ENCODE measurements at regions not wholly inside any gene's neighbourhood (a gene's known extent, or its start where the extent isn't known, plus 50 kb on each side); places are given as distances from the start of the nearest gene placed in this dataset.

DNA sequence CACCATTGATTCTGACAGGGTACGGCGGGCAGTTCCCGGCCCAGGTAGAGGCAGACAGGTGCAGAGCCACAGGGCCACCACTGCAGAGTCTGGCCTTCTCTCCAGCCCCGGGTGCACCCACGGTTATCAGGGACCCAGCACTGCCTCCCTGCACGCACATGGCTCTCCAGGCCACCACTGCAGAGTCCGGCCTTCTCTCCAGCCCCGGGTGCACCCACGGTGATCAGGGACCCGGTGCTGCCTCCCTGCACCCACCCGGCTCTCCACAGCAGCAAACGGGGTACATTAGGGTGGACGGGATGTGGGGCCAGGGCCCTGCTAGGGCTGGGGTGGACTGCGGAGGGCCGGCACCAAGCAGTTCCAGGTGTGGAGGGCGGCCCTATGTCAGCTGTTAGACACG is 272.9 kb downstream of the BRD1 start:
- TF ChIP-seq ZFP3 (CRISPR knock-in tag; IDR thresholded peaks at IDR 0.05) (no peak), ZNF70 (CRISPR knock-in tag; IDR thresholded peaks at IDR 0.05) (no peak), PPARA (CRISPR knock-in tag; IDR thresholded peaks at IDR 0.05; ENCODE audit: borderline replicate concordance) (no peak), OSR1 (CRISPR knock-in tag; IDR thresholded peaks at IDR 0.05) (no peak)
- TF ChIP-seq, protein P1, sequence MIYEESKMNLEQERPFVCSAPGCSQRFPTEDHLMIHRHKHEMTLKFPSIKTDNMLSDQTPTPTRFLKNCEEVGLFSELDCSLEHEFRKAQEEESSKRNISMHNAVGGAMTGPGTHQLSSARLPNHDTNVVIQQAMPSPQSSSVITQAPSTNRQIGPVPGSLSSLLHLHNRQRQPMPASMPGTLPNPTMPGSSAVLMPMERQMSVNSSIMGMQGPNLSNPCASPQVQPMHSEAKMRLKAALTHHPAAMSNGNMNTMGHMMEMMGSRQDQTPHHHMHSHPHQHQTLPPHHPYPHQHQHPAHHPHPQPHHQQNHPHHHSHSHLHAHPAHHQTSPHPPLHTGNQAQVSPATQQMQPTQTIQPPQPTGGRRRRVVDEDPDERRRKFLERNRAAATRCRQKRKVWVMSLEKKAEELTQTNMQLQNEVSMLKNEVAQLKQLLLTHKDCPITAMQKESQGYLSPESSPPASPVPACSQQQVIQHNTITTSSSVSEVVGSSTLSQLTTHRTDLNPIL (CRISPR knock-in tag; IDR thresholded peaks at IDR 0.05; ENCODE audit: low read depth), result no peak

All from SK-N-SH treated with all-trans-retinoic acid at 6 μM for 48 hours (cell line).